ENCODE measurements at regions not wholly inside any gene's neighbourhood (a gene's known extent, or its start where the extent isn't known, plus 50 kb on each side); places are given as distances from the start of the nearest gene placed in this dataset.

- peaks cover 10 to 15% of the 10 kb centered on the region in 2 donors for H3K9me3 Mint-ChIP-seq
- no peak overlapping the region for H3K27ac Mint-ChIP-seq
- H3K36me3 Mint-ChIP-seq = no peaks in the 10 kb centered on the region
- ATAC-seq = no peak
- DNase-seq (ENCODE audit: low spot score in 2 of 2) = no peak
Observed at GRCh38 chr5:7331131-7331530, 64.8 kb upstream of the ADCY2 start.
